ENCODE measurements at regions not wholly inside any gene's neighbourhood (a gene's known extent, or its start where the extent isn't known, plus 50 kb on each side); places are given as distances from the start of the nearest gene placed in this dataset.
"Not testable (repeated sequence)": the region's sequence is repeated elsewhere in the genome, so short reads cannot be mapped to it uniquely, and the experiment has no call there.

GRCh38 chr11:90341986-90342385, 119.1 kb upstream of the CHORDC1 start:
- DNase-seq: no peak

DNA sequence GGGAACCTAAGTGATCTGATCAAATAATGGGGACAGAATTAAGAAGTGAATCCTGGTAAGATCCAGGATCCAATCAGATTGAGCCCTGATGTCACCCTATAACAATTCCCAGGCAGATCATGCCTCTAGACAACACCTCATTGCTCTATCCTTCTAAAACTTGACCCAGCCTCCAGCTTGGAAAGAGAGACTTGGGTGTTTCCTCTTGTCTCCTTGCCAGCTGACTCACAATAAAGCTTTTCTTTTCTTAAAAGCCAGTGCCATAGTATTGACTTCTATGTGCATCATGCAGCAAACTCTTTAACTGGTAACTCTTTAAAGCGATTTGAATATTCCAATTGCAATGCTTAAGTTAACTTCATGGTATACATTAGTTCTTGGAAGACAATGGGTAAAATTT, 109.6 kb upstream of the CHORDC1 start:
- no peak for DNase-seq

- no peak for DNase-seq
These were observed 107.8 kb upstream of the CHORDC1 start for GRCh38 chr11:90330632-90331031.

DNA sequence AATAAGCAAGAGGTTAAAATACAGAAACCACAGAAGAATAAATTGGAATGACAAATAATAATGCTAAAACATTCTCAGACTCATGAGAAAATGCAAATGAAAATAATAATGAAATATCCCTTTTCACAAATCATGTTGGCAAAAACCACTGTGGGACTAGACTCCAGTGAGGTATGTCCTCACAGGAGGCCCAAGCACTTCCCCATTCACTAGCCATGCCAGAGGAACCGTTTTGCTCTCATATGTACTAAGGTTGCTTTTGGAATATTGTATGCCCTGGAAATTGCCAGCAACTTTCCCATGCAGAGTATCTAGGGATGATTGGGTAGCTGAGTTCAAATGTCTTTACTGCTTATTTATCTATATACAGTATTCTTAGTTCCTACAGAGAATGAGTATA, 106.2 kb upstream of the CHORDC1 start:
- no peak for DNase-seq

- no peak for DNase-seq
These were observed 103.8 kb upstream of the CHORDC1 start for GRCh38 chr11:90326647-90327046.

- no peak for DNase-seq
These were observed 100.4 kb upstream of the CHORDC1 start for GRCh38 chr11:90323289-90323688.

DNA sequence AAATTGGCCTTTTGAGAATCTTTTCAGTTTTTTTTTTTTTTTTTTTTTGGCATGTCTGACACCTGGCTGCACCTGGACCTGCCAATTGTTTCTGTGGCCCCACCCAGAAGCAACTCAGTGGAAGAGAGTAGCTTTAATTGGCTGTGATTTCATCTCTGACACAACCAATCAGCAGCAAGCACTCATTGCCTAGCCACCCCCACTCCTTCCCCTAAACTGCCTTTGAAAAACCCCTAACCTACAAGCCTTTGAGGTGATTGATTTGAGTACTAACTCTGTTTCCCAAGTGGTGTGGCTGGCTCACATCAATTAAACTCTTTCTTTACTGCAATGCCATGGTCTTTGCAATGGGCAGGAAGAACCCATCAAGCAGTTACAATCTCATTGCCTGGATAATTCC, 98.2 kb upstream of the CHORDC1 start:
- DNase-seq: no peak

DNA sequence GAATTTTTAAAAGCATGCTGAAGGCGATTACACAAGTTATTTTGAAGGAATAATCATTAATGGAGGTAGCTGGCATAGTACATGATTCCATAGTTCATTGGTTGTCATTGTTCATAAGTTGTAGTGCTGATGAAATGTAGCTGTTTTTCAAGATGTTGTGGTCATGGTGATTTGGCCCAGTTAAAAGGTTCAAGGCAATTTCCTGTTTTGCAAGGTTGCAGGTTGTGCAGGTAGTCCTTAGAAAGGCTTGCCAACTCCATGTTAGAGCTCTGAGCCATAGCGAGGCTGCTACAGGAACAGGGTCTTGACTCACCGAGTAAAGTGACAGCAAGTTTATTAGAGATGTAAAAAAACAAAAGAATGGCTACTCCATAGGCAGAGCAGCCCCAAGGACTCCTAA, 95.8 kb upstream of the CHORDC1 start:
- no peak for DNase-seq

GRCh38 chr11:90310210-90310609, 87.4 kb upstream of the CHORDC1 start:
- DNase-seq: no peak

GRCh38 chr11:90309693-90310092, 86.8 kb upstream of the CHORDC1 start:
- DNase-seq: no peak

- DNase-seq: no peak
These were observed 71.7 kb upstream of the CHORDC1 start for GRCh38 chr11:90294526-90294925.

DNA sequence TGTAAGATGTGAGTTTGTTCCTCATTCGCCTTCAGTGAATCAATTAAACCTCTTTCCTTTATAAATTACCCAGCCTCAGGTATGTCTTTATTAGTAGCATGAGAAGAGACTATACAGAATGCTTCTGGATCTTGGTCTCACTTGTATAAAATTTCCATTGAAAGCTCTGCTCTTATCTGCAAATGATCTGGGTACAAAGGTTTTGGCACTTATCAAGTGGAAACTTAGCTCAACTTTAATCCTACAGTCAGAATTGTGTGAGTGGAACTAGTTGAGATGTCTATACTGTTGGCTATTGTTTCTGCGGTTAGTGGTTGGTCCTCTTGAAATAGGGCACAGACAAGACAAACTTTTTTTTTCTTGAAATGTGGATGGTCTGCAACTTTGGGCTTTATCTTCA, 71.2 kb upstream of the CHORDC1 start:
- DNase-seq: no peak

DNA sequence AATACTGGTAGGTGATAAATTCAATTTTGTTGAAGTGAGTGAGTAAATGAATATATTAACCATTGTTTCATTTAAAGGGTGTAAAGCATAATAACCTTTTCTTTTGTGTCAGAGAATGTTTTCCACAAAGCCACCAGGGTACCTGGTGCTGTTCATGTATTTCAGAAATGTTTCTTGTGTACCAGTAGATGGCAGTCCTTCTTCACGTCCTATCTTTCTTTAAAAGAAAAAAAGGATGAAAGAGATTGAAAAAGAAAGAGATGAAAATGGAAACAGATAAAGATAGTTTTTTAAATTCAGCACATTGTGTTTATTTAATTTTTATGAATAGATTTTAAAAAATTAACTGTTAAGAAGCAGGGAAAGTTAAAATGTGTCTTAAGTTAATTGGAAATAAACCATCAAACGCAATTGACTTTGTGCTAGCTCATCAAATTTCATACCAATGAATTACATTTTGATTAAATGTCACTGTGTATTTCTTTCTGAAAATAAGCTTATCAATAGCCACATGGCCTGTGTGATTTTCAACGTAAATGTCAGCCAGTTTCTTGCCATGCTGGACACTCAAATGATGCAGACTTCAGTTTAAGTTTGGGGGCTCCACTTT, 65.5 kb upstream of the CHORDC1 start:
- no peak for DNase-seq

GRCh38 chr11:90286640-90287039, 63.8 kb upstream of the CHORDC1 start:
- no peak for DNase-seq

DNA sequence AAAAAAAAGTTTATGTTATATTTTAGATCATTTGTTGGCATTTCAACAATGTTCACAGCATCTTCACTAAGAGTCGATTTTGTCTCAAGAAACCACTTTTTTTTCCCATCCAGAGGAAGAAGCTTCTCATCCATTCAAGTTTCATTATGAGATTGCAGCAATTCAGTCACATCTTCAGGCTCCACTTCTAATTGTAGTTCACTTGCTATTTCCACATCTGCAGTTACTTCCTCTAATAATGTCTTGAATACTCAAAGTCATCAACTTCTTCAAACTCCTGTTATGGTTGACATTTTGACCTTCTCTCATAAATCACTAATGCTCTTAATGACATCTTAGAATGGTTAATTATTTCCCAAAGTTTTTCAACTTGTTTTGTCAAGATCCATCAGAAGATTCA, 61.3 kb upstream of the CHORDC1 start:
- no peak for DNase-seq

DNA sequence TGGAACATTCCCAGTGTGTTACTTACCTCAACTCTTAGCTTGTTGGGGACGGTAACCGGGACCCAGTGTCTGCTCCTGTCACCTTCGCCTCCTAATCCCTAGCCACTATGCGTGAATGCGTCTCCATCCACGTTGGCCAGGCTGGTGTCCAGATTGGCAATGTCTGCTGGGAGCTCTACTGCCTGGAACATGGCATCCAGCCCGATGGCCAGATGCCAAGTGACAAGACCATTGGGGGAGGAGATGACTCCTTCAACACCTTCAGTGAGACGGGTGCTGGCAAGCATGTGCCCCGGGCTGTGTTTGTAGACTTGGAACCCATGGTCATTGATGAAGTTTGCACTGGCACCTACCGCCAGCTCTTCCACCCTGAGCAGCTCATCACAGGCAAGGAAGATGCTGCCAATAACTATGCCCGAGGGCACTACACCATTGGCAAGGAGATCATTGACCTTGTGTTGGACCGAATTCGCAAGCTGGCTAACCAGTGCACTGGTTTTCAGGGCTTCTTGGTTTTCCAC, 59.8 kb upstream of the CHORDC1 start:
- DNase-seq: not testable (repeated sequence)

DNA sequence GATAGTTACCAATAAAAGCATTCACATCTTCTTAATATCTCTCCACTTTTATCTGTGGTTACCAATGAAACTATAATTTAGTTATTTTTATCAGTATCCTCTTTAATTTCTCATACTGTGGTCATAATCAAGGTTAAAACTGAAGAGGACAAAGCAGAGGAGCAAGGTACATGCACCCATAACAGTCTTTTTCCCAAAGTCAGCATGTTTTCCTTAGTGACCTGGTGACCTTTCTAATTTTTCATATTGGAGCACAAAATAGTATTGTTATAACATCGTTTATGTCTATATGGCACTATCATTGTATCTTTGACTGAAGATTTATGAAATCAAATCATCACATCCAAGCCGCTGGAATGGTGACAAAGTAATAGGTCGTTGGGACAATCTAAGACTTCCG, 51.5 kb upstream of the CHORDC1 start:
- DNase-seq: no peak
